ENCODE measurements at regions not wholly inside any gene's neighbourhood (a gene's known extent, or its start where the extent isn't known, plus 50 kb on each side); places are given as distances from the start of the nearest gene placed in this dataset.

DNA sequence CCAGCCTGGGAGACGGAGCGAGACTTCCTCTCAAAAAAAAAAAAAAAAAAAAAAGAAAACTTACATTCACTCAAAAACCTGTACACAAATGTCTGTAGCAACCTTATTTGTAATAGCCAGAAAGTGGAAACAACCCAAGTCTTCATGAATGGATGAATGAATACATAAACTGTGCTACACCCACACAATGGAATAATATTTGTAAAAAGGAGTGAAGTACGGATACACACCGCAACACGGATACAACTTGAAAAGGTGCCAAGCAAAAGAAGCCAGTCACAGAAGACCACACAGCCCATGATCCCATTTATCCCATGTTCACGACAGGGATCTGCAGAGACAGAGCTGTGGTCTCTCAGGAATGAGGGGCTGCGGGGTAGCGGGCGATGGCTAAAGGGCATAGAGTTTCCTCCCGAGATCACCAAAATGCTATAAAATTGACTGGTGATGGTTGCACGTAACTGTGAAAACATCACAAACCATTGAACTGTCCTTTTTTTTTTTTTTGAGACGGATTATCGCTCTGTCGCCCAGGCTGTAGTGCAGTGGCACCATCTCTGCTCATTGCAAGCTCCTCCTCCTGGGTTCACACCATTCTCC lies 76.2 kb upstream of the COL5A1 start:
- TF ChIP-seq, protein P1, sequence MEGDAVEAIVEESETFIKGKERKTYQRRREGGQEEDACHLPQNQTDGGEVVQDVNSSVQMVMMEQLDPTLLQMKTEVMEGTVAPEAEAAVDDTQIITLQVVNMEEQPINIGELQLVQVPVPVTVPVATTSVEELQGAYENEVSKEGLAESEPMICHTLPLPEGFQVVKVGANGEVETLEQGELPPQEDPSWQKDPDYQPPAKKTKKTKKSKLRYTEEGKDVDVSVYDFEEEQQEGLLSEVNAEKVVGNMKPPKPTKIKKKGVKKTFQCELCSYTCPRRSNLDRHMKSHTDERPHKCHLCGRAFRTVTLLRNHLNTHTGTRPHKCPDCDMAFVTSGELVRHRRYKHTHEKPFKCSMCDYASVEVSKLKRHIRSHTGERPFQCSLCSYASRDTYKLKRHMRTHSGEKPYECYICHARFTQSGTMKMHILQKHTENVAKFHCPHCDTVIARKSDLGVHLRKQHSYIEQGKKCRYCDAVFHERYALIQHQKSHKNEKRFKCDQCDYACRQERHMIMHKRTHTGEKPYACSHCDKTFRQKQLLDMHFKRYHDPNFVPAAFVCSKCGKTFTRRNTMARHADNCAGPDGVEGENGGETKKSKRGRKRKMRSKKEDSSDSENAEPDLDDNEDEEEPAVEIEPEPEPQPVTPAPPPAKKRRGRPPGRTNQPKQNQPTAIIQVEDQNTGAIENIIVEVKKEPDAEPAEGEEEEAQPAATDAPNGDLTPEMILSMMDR (conservative IDR thresholded peaks at IDR 0.05; ENCODE audit: low read depth, low read length): no peak
- no peak for TF ChIP-seq EZH2 (IDR thresholded peaks at IDR 0.05; ENCODE audit: borderline replicate concordance, low read depth, low read length, poor library complexity, severe bottlenecking)
